ENCODE measurements at regions not wholly inside any gene's neighbourhood (a gene's known extent, or its start where the extent isn't known, plus 50 kb on each side); places are given as distances from the start of the nearest gene placed in this dataset.
"Not testable (repeated sequence)": the region's sequence is repeated elsewhere in the genome, so short reads cannot be mapped to it uniquely, and the experiment has no call there.

GRCh38 chr1:157407917-157408525, 144.3 kb downstream of the FCRL5 start:
- no peak for DNase-seq

DNA sequence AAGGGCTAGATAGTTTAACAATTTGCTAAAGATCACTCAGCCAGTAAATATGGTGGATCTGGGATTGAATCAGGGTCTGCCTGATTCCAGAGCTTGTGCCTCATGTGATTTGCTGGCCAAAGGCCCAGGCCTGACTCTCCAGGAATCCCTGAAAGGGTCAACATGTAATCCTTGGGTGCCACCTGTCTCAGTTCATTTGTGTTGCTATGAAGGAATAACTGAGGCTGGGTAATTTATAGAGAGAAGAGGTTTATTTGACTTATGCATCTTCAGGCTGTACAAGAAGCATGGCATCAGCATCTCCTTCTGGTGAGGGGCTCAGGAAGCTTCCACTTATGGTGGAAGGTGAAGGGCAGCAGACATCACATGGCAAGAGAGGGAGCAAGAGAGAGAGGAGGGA, 144.9 kb downstream of the FCRL5 start:
- DNase-seq, result no peak

- DNase-seq, result no peak
These were observed 146.7 kb downstream of the FCRL5 start for GRCh38 chr1:157405662-157406061.

DNA sequence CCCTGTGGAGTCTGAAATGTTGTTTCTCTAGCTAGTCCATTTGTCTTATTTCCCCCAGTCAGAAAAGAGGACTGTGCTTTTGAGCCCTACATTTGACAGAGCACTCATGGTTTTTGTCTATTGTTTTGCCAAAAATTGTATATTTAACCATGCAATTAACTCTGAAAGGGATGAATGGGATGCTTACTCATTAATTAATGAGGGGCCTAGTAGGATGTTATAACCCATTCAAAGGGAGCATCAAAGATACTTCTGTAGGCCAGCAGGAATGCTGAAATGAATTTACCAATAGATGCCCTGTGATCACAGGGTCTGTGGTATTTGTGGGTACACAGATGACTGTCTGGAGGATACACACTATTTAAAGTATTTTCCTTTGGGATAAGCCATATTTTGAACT, 147.7 kb downstream of the FCRL5 start:
- DNase-seq, result no peak

DNA sequence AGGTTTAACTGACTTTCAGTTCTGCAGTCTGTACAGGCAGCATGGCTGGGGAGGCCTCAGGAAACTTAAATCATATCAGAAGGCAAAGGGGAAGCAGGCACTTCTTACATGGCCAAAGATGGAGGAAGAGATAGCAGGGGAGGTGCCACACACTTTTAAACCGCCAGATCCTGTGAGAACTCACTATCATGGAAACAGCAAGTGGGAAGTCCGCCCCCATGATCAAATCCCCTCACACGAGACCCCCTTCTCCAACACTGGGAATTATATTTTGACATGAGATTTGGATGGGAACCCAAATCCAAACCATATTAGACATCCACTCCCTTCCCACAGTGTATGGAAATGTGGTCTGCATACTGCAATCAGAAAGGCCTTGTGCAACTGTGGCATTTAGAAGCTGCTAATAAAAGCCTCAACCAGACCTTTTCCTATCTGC, 148.2 kb downstream of the FCRL5 start:
- DNase-seq, result no peak

- DNase-seq, result no peak
These were observed 148.7 kb downstream of the FCRL5 start for GRCh38 chr1:157403608-157404007.

DNA sequence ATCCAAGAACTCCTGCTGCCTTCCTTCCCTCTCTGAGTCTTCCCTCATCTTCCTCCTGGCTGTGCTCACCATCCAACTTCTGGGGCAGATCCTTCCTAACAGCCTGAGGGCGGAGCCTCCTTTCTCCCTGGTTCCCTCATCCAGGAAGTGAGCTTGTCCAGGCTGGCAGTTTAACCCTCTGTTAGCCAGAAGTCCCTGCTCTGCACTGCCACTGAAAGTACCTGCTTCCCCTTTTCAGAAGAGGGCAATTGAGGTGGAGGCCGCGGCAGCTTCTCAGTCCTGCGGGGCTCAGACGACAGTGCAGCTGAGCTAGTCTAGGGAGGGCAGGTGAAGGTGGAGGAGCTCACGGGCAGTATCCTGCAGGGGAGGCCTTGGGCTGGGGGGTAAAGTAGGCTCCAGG, 149.1 kb downstream of the FCRL5 start:
- DNase-seq, result peak; percentile 51

DNA sequence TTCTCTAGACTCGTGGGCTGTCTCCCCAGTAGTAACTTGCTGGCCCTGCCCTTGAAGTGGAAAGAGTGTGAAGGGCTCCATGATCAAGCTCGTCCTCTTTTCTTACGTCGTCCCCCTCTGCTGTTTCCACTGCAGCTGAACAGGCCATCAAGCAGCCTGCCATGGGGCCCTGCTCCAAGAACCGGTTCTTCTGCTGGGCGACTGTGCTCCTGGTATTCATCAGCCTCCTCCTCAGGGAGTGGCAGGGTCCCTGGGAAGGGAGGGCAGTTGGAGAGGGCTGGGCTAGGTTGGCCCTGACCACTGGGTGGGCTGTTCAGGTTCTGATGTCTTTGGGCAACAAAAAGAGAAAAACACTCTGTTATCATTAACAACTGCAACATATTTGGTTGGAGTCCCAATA, 151.5 kb downstream of the FCRL5 start:
- no peak for DNase-seq

- DNase-seq, result no peak
These were observed 152.3 kb downstream of the FCRL5 start for GRCh38 chr1:157399984-157400382.

GRCh38 chr1:157399343-157399983, 152.9 kb downstream of the FCRL5 start:
- no peak for DNase-seq

- peak; percentile 91 for DNase-seq
These were observed 161.7 kb downstream of the FCRL5 start for GRCh38 chr1:157390651-157391050.

- no peak for DNase-seq
These were observed 164.3 kb downstream of the FCRL5 start for GRCh38 chr1:157388057-157388456.

DNA sequence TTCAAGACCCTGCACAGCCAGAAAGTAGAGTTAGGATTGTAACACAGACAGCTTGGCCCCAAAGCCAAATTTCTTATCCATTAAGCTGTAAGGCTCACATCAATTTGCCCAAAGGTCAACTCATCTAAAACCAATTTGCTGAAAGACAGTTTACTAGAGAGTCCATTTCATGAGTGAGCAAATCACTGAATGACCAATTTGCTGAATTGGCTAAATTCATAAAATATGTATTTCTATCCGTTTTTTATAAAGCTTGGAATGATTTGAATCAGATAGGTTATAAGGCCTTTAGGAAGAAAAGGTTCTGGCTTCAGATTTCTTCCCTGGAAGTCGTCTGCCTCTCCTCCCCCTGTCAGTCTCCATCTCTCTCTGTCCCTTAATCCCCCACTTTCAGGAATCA, 168.1 kb downstream of the FCRL5 start:
- DNase-seq, result no peak

GRCh38 chr1:157382351-157382750, 170.0 kb downstream of the FCRL5 start:
- DNase-seq, result no peak

DNA sequence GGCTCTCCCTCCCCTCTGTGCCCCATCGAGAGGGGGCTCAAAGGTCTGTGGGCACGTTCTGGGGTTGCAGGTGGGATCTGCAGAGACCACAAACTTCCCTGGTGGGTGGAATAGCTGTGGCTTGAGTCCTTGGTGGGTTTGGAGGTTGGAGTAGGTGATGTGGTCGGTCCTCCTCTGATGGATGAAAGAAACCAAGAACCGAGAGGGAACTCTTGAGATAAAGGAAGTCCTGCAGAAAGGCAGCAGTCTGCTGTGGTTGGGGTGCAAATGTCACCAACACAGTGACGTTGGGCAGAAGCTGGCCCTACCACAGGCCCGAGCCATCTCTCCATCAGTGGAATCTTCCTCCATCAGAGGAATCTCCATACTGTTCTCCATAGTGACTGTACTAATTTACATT, 171.8 kb downstream of the FCRL5 start:
- DNase-seq, result no peak

DNA sequence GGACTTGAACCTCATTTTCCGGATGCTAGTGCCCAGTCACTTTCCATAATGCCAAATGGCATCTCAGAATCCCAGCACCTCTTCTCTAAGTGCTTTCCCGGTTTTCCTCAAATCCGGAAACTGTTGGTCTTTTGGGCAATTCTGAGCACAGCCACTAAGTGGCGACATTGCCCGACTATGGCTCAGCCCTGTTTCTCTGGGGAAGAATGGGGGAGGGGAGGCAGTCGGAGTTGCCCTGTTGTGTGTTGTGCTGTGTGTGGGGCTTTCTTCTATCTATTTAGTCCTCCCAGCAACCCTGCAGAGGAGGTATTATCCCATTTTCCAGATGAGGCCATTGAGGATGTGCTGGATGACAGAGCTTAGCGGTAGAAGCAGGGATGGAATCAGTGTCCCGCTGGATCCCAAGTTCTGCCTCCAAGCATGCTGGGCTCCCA, 175.0 kb downstream of the FCRL5 start:
- peak; percentile 62 for DNase-seq

- DNase-seq, result no peak
These were observed 175.6 kb downstream of the FCRL5 start for GRCh38 chr1:157376681-157377080.

GRCh38 chr1:157372311-157372710, 180.0 kb downstream of the FCRL5 start:
- not testable (repeated sequence) for DNase-seq

- DNase-seq, result no peak
These were observed 180.5 kb downstream of the FCRL5 start for GRCh38 chr1:157371826-157372225.

- DNase-seq, result no peak
These were observed 181.1 kb downstream of the FCRL5 start for GRCh38 chr1:157371221-157371620.

DNA sequence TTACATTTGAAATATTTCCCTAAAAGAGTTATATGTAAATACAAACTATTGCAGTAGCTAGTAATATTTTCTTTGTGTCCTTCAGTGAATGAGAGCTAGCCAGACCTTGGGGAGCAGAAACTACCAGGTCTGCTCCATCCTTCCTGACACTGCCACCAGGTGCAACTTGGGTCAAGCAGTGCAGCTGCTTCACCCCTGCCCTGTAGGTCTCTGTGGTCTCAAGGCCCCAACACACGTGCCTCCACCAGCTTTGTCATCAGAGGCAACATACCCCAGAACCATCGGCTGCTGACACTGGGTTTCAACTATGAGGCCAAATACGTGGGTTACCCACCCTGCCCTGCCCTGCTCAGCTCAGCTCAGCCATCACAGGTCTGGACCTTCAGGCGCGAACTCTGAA, 181.6 kb downstream of the FCRL5 start:
- DNase-seq, result no peak

DNA sequence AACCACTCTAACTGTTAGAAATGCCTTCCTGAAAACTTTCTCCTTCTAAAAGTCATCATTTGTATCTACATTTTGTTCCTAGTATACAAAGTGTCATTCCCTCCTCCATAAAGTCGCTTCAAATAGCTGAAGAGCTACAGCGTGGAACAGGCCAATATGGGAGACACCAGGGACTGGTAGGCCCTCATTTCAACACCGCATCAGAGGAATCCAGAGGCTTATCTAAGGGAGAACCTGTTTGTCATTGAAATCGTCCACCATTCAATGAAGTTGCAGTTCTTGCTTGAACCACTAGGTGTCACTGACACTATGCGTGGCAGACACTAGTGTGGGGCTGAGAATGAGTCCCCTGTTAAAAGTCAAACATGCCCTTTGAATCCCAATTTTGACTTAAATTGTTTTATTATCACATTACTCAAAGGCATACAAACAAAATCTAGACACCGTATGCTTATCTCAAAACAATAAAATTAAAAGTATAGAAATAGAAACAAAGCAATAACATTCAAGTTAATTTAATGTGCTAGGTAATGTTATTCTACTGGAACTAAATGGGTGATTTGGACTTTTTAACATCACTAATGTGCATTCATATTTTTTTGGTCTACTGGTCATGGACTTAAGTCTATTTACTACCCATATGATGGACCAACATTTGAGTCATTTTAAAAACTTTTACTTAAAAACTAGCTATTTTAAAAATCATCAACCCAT, 182.3 kb downstream of the FCRL5 start:
- peak; percentile 60 for DNase-seq

DNA sequence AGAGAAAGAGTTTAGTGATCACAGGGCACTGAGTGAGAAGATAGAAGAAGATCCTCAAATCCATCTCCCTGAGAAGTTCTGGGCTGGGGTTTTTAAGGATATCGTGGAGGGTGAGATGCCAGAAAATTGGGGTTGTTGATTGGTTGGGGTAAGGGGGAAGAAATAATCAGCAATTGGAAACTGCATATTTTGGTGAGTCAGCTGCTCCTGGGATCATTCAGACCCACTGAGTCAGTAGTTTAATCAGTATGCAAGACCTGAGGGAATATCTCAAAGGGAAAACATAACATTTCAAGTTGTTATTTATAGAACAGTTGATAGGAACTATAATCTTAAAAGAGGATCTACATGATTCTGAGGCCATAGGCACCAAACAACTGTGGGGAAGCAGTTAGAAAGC, 183.4 kb downstream of the FCRL5 start:
- not testable (repeated sequence) for DNase-seq

DNA sequence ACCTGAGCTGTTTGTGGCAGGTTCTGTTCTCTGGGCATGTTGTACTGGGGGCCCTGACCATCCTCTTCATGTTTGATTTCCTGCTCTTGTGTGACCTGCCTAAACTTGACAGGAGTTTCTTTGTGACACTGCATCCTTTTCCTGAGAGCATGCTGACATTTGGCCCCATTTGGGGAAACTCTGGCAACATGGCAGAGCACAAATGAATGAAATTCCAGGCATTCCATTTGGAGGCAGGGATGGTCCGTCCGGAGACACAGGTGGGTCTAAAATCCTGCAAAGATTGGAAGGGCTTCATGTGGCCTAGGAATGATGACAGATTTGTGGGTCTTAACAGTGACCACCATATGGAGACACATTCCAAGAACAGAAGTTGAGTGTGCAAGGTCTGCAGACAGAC, 184.0 kb downstream of the FCRL5 start:
- no peak for DNase-seq
